Stimulated activated CD4-positive, alpha-beta T cell treated with anti-CD3 and anti-CD28 coated beads, Interleukin-12 subunit alpha, Interleukin-12 subunit beta, amount 100 ng/mL, for 24 hours (primary cell): ENCODE measurements at regions not wholly inside any gene's neighbourhood (a gene's known extent, or its start where the extent isn't known, plus 50 kb on each side); places are given as distances from the start of the nearest gene placed in this dataset.
"Not testable (repeated sequence)": the region's sequence is repeated elsewhere in the genome, so short reads cannot be mapped to it uniquely, and the experiment has no call there.

ENCODE experiments used
- DNase-seq, 2 experiments: peaks; one replicate each; pipeline ENCODE4 v3.0.0-alpha.2; 2020; ENCODE audit warnings: low read depth in 2 of 2

GRCh38 chr2:17460371-17461086, 57.7 kb downstream of the RAD51AP2 start:
- no peak for DNase-seq

- DNase-seq = no peak
Observed at GRCh38 chr2:17455343-17455742, 62.9 kb downstream of the RAD51AP2 start.

GRCh38 chr2:17446191-17446590, 72.0 kb downstream of the RAD51AP2 start:
- not testable (repeated sequence) for DNase-seq

DNA sequence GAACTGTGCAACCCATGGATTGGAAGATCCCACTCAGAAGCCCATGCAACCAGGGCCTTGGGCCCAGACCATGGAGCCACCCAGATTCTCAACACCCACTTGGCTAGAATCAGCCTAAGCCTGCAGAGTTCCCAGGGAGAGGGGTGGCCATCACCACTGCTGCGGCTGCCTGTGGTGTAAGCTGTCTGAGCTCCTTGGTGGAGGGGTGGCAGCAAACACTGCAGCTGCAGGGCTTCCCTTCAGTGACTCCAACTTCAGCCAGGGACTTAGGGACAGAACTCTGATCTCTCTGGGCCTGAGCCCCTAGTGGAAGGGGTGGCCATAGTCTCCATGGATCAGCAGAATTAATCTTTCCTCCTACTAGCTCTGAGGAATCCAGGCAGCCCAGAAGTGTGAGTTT, 72.5 kb downstream of the RAD51AP2 start:
- no peak for DNase-seq

DNA sequence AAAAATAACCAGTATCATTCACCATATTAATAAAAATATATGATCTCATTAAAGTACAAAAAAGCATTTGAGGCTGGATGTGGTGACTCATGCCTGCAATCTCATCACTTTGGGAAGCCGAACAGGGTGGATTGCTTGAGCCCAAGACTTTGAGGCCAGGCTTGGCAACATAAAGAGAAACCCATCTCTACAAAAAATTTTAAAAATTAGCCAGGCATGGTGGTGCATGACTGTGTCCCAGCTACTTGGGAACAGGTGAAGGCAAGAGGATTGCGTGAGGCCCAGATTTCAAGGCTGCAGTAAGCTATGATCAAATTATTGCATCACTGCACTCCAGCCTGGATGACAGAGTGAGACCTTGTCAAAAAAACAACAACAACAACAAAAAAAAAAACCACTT, 75.9 kb downstream of the RAD51AP2 start:
- DNase-seq = no peak

- DNase-seq = no peak
Observed at GRCh38 chr2:17441790-17442189, 76.5 kb downstream of the RAD51AP2 start.

DNA sequence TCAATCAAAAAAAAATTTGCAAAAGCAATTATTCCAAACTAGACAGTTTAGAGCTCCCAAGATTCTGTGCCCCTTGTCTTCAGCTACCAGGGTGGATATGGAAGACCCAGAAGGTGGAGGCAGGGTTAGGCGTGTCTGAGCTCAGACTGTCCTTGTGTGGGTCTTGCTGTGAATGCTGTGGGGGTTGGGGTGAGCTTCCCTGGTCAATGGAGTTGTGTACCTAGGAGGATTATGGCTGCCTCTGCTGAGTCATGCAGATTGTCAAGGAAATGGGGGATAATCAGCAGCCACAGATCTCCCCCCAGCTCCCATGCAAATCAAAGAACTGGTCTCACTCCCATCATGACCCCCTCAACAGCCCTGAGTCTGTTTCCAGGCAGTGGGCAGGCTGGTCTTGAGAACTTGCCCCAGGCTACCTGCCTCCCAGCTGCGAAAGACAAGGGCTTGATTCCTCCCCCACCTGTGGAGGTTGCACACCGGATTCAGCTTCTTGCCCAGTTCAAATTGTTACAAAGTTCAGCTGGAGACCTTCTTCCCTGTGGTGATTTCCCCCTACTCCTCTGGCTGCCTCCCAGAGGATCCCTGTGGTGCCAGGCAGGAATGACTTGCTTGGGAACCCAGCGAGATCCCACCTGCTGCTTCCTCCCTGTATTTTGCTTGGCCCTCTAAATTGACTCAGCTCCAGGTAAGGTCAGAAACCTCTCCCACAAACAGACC, 77.0 kb downstream of the RAD51AP2 start:
- no peak for DNase-seq

- DNase-seq = no peak
Observed at GRCh38 chr2:17430326-17430725, 87.9 kb downstream of the RAD51AP2 start.

- DNase-seq = no peak
Observed at GRCh38 chr2:17429130-17429529, 89.1 kb downstream of the RAD51AP2 start.

GRCh38 chr2:17427401-17427800, 90.8 kb downstream of the RAD51AP2 start:
- DNase-seq = no peak

DNA sequence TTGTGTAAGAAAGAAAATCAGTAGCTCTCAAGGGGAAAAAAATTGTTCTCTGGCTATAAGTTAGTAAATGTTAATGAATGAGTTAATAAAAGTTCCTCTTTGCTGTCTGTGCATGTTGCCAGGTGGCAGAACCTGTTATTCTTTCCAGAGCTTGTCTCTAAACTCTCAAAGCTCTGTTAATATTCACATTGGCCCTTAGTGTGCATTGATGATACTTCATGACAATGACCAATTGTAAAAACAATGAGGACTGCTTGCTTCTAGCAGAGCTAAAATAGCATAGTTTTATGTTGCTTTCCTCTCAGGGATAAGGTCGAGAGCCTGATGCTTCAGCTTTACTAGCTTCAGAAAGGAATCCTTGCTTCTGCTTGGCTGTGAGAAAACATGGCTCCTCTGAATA, 91.5 kb downstream of the RAD51AP2 start:
- no peak for DNase-seq

DNA sequence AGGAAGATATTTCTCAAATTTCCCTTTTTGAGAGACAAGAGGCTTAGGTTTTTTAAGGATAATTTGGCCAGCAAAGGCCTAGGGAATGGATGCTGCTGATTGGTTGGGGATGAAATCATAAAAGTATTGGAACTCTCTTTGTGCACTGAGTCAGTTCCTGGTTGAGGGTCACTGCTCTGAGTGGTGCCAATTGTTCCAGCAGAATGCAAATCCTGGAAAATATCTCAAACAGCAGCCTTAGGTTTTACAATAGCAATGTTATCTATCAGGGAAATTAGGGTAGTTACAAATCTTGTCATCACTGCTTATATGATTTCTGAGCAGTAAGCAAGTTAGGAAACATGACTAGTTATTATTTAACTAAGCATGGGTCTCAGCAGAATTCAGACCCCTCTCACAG, 96.2 kb downstream of the RAD51AP2 start:
- DNase-seq = no peak

DNA sequence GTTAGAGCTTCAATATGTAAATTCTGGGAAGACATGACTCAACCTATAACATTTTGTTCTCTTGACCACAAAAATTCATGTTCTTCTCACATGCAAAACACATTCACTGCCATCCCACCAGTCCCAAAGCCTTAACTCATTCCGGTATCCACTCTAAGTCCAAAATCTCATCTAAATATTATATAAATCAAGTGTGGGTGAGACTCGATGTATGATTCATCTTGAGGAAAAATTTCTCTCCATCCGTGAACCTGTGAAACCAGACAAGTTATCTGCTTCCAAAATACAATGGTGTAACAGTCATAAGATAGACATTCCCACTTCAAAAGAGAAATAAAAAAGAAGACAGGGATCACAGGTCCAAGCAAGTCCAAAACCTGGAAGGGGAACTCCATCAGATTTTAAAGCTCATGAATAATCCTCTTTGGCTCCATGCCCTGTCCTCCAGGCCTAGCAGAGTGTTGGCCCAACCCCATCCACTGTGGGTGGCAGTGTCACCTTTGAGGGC, 101.3 kb downstream of the RAD51AP2 start:
- DNase-seq = no peak

GRCh38 chr2:17413036-17413435, 105.2 kb downstream of the RAD51AP2 start:
- DNase-seq = no peak

DNA sequence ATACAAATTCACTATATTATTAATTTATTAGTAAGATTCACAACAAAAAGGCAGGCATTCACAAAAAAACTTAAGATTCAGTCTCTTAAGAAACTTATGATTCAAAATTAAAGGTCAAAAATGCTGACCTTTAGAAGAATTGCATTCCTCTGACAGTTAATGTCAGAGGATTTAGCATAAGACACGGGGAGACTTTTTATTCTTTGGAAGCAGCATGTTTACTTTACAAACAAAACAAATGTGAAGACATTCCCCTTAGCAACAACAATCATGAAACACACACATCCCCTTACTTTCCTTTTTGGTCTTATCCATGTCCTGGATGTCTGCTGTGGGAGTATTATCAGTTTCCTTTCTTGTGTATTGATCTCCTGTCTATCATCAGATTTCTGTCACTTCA, 117.1 kb downstream of the RAD51AP2 start:
- DNase-seq = no peak

DNA sequence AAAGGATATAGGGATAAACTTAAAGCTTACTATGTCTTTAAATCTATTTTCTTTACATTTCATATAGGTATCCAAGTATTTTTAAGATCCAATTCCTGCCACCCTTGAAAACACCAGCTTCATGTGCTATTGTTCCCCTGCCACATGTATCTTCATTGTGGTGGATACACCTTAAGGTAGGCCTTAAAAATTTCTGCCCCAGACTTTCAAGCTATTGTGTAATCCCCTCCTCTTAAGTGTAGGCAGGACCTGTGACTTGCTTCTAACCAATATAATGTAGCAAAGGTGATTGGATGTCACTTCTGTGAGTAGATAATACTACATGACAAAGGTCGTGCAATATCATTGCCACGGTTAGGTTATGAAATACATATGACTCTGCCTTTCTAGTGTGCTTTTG, 119.5 kb downstream of the RAD51AP2 start:
- DNase-seq = no peak

DNA sequence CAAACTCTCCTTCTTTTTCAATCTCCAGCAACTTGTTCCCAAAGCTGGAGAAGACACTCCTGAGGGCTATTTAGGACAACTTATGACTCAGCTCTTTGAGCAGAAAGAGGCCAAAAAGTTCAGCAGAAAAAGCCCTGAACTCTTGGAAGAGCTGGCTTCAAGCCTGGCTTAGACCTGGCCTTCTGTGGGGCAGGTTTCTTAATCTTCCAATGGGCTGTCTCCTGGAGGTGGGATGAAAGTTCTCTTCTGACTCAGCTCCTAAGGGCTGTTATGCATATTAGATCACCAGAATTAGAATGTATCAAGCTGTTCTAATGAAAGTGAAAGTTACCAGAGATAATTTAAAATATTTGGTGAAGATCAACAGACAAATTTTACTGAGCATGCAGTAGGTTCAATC, 129.4 kb downstream of the RAD51AP2 start:
- no peak for DNase-seq

GRCh38 chr2:17387591-17387990, 130.6 kb downstream of the RAD51AP2 start:
- no peak for DNase-seq

- DNase-seq = no peak
Observed at GRCh38 chr2:17386771-17387170, 131.5 kb downstream of the RAD51AP2 start.

DNA sequence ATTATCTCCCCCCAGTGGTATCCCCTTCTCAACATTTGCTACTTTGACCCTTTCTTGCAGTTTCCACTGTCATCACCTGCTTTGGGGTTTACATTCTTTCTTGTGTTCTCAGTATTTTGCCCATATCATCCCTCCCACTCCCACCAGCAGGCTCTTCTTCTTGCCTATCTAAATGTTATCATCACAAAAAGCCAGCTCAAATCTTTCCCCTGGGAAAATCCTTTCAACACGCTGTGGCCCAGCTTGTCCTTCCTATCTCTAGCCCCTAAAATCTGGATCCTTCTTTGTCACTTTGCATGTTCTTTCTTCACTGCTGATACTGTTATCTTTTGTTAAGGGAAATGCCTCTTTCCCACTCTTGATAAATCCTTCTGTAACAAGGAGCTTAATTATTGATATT, 138.2 kb downstream of the RAD51AP2 start:
- DNase-seq = no peak

DNA sequence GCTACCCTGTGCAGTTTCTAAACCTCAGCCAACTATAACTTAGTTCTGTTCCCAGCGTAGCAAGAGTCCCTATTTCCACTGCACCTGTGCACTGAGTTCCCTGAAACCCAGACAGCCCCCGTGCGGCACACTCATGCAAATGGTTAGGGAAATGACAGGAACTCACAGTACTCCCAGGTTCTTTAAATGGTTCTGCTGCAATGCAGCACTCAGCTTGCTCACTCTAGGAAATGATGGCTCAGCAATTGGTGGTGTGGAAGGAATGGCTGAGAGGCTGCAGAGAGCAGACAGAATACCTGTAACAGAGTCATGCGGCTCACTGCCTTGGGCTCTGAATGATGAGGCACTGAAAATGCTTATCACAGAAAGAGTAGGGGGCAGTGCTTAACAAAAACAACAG, 143.0 kb downstream of the RAD51AP2 start:
- no peak for DNase-seq

GRCh38 chr2:17373741-17374140, 144.5 kb downstream of the RAD51AP2 start:
- no peak for DNase-seq

DNA sequence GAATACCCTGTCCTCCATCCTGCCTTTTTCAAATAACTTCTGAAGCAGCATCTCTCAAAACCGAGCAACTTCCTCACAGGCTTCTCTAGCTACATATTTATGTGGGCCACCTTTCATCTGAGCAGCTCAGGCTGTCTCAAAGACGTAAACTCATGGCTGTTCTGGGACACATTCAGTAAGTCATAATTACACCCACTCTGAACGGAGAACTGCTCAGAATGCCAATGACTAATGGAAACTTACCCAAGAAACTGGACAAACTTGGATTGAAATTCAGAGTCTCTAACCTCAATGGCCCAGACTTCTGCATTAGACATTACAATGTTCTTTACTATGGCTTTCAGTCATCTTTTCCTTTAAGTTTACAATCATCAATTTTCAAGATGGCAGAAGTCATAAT, 145.2 kb downstream of the RAD51AP2 start:
- DNase-seq = no peak
